SK-MEL-5 (cell line): ENCODE measurements at regions not wholly inside any gene's neighbourhood (a gene's known extent, or its start where the extent isn't known, plus 50 kb on each side); places are given as distances from the start of the nearest gene placed in this dataset.
A peak's percentile ranks its signal among the peaks of the same experiment; 100 is the strongest.
"Not testable (repeated sequence)": the region's sequence is repeated elsewhere in the genome, so short reads cannot be mapped to it uniquely, and the experiment has no call there.

Experiments used
- DNase-seq: peaks from one replicate; pipeline ENCODE4 v3.0.0-alpha.2; 2016; ENCODE audit warnings: low read depth, low spot score
- in situ Hi-C: cut with HindIII; loops from 2 replicates; pipeline ENCODE4 v1.10.0; 2016; ENCODE audit warnings: low sequenced_read_pairs, high pct_unique_total_duplicates, low pct_unique_long_range_greater_than_20kb

- DNase-seq, in situ Hi-C loops: not testable (repeated sequence)
Observed at GRCh38 chr9:42397336-42397735, 213.9 kb downstream of the SPATA31A6 start.

GRCh38 chr9:42402919-42403318 lies 219.5 kb downstream of the SPATA31A6 start:
- in situ Hi-C loops, DNase-seq: not testable (repeated sequence)

- in situ Hi-C loops, DNase-seq: not testable (repeated sequence)
Observed at GRCh38 chr9:42409581-42409980, 226.1 kb downstream of the SPATA31A6 start.

GRCh38 chr9:42412354-42412753 lies 228.9 kb downstream of the SPATA31A6 start:
- DNase-seq, in situ Hi-C loops: not testable (repeated sequence)

GRCh38 chr9:42414865-42415264 lies 231.4 kb downstream of the SPATA31A6 start:
- not testable (repeated sequence) for DNase-seq

GRCh38 chr9:42419652-42420051 lies 236.2 kb downstream of the SPATA31A6 start:
- in situ Hi-C loops, DNase-seq: not testable (repeated sequence)

More at GRCh38 chr9:42414865-42415264, 231.4 kb downstream of the SPATA31A6 start:
- in situ Hi-C loops, result not testable (repeated sequence)

- DNase-seq, in situ Hi-C loops: not testable (repeated sequence)
Observed at GRCh38 chr9:42420324-42420723, 236.9 kb downstream of the SPATA31A6 start.

GRCh38 chr9:42421630-42422029 lies 238.2 kb downstream of the SPATA31A6 start:
- in situ Hi-C loops, result not testable (repeated sequence)

GRCh38 chr9:42430674-42431615 lies 247.5 kb downstream of the SPATA31A6 start:
- DNase-seq, in situ Hi-C loops: not testable (repeated sequence)

More at GRCh38 chr9:42421630-42422029, 238.2 kb downstream of the SPATA31A6 start:
- DNase-seq, result not testable (repeated sequence)

GRCh38 chr9:42431616-42432010 lies 248.2 kb downstream of the SPATA31A6 start:
- in situ Hi-C loops, DNase-seq: not testable (repeated sequence)

- DNase-seq, in situ Hi-C loops: not testable (repeated sequence)
Observed at GRCh38 chr9:42434844-42435714, 251.6 kb downstream of the SPATA31A6 start.

- in situ Hi-C loops, DNase-seq: not testable (repeated sequence)
Observed at GRCh38 chr9:42435715-42436342, 252.4 kb downstream of the SPATA31A6 start.

- in situ Hi-C loops, DNase-seq: not testable (repeated sequence)
Observed at GRCh38 chr9:42437057-42437759, 253.7 kb downstream of the SPATA31A6 start.

- in situ Hi-C loops, result not testable (repeated sequence)
Observed at GRCh38 chr9:42442680-42443079, 259.2 kb downstream of the SPATA31A6 start.

GRCh38 chr9:42443414-42443813 lies 260.0 kb downstream of the SPATA31A6 start:
- peak; percentile 13 for DNase-seq
- in situ Hi-C loops, result not testable (repeated sequence)

More at GRCh38 chr9:42442680-42443079, 259.2 kb downstream of the SPATA31A6 start:
- DNase-seq, result not testable (repeated sequence)

GRCh38 chr9:42461436-42461835 lies 278.0 kb downstream of the SPATA31A6 start:
- in situ Hi-C loops, DNase-seq: not testable (repeated sequence)

GRCh38 chr9:42461863-42462262 lies 278.4 kb downstream of the SPATA31A6 start:
- in situ Hi-C loops, DNase-seq: not testable (repeated sequence)
